GM12892 (cell line): ENCODE measurements at regions not wholly inside any gene's neighbourhood (a gene's known extent, or its start where the extent isn't known, plus 50 kb on each side); places are given as distances from the start of the nearest gene placed in this dataset.

Experiments
- DNase-seq: peaks from one replicate; pipeline ENCODE4 v3.0.0; 2011; ENCODE audit not compliant: insufficient read length
- FAIRE-seq: peaks from 2 replicates; lab custom pipeline; 2011; peaks lifted over from hg19 to GRCh38; lab: Jason Lieb, UNC
- POLR2A ChIP-seq: IDR thresholded peaks from 2 replicates; pipeline ENCODE4 v1.6.1; 2011; ENCODE audit warnings: low read depth, low read length, control low read depth
- POLR2AphosphoS5 ChIP-seq: IDR thresholded peaks from 2 replicates; pipeline ENCODE4 v1.6.1; 2011; ENCODE audit warnings: low read depth, low read length, control low read depth
- TAF1 ChIP-seq: IDR thresholded peaks from 2 replicates; pipeline ENCODE4 v1.6.1; 2011; ENCODE audit warnings: low read depth, mild to moderate bottlenecking, control low read depth, low read length, borderline replicate concordance

GRCh38 chr4:187276736-187277408 lies 553.2 kb upstream of the FAT1 start:
- no peak for FAIRE-seq
- TF ChIP-seq POLR2AphosphoS5 (no peak), POLR2A (no peak), TAF1 (no peak)

GRCh38 chr4:187283201-187283955 lies 559.7 kb upstream of the FAT1 start:
- FAIRE-seq, result no peak
- DNase-seq, result no peak
- TF ChIP-seq POLR2AphosphoS5, result no peak
- no peak for TF ChIP-seq TAF1
- no peak for TF ChIP-seq POLR2A

More at GRCh38 chr4:187276736-187277408, 553.2 kb upstream of the FAT1 start:
- no peak for DNase-seq

GRCh38 chr4:187286525-187286924 lies 562.9 kb upstream of the FAT1 start:
- DNase-seq (no peak), FAIRE-seq (no peak)
- TF ChIP-seq POLR2AphosphoS5 (no peak), POLR2A (no peak), TAF1 (no peak)

- TF ChIP-seq POLR2AphosphoS5 (no peak), TAF1 (no peak), POLR2A (no peak)
- no peak for DNase-seq
- FAIRE-seq, result no peak
These were observed 565.7 kb upstream of the FAT1 start for GRCh38 chr4:187289371-187289770.

- TF ChIP-seq POLR2AphosphoS5 (no peak), POLR2A (no peak), TAF1 (no peak)
- DNase-seq, result no peak
These were observed 571.2 kb upstream of the FAT1 start for GRCh38 chr4:187294861-187295260.

GRCh38 chr4:187301923-187302322 lies 578.3 kb upstream of the FAT1 start:
- TF ChIP-seq POLR2AphosphoS5 (no peak), TAF1 (no peak), POLR2A (no peak)
- no peak for FAIRE-seq
- no peak for DNase-seq

More at GRCh38 chr4:187294861-187295260, 571.2 kb upstream of the FAT1 start:
- no peak for FAIRE-seq

- TF ChIP-seq POLR2AphosphoS5 (no peak), POLR2A (no peak), TAF1 (no peak)
- DNase-seq (no peak), FAIRE-seq (no peak)
These were observed 578.9 kb upstream of the FAT1 start for GRCh38 chr4:187302457-187303150.

GRCh38 chr4:187304133-187304532 lies 580.5 kb upstream of the FAT1 start:
- FAIRE-seq, result no peak
- TF ChIP-seq POLR2AphosphoS5 (no peak), TAF1 (no peak), POLR2A (no peak)
- DNase-seq, result no peak

- DNase-seq, result no peak
These were observed 583.5 kb upstream of the FAT1 start for GRCh38 chr4:187307131-187307530.

GRCh38 chr4:187309456-187309855 lies 585.8 kb upstream of the FAT1 start:
- no peak for TF ChIP-seq TAF1
- no peak for TF ChIP-seq POLR2AphosphoS5
- no peak for TF ChIP-seq POLR2A
- DNase-seq, result no peak
- FAIRE-seq, result no peak

More at GRCh38 chr4:187307131-187307530, 583.5 kb upstream of the FAT1 start:
- FAIRE-seq, result no peak
- no peak for TF ChIP-seq POLR2A

GRCh38 chr4:187312299-187312698 lies 588.6 kb upstream of the FAT1 start:
- no peak for FAIRE-seq
- TF ChIP-seq TAF1 (no peak), POLR2A (no peak), POLR2AphosphoS5 (no peak)
- DNase-seq, result no peak
